Inferior parietal cortex (tissue), 1 donor: ENCODE measurements at regions not wholly inside any gene's neighbourhood (a gene's known extent, or its start where the extent isn't known, plus 50 kb on each side); places are given as distances from the start of the nearest gene placed in this dataset.

Source experiments
- DNase-seq: peaks from one replicate; pipeline ENCODE4 v3.0.0-alpha.2; 2016; ENCODE audit errors: extremely low spot score

- DNase-seq: no peak
These were observed 217.5 kb downstream of the GLI2 start for GRCh38 chr2:120953066-120953756.

- no peak for DNase-seq
These were observed 218.3 kb downstream of the GLI2 start for GRCh38 chr2:120953843-120954584.

- no peak for DNase-seq
These were observed 219.3 kb downstream of the GLI2 start for GRCh38 chr2:120954939-120955338.

GRCh38 chr2:120955427-120955826, 219.8 kb downstream of the GLI2 start:
- no peak for DNase-seq

GRCh38 chr2:120956486-120957156, 221.0 kb downstream of the GLI2 start:
- no peak for DNase-seq

- DNase-seq: no peak
These were observed 222.2 kb downstream of the GLI2 start for GRCh38 chr2:120957905-120958304.

- no peak for DNase-seq
These were observed 223.1 kb downstream of the GLI2 start for GRCh38 chr2:120958623-120959366.

- no peak for DNase-seq
These were observed 223.8 kb downstream of the GLI2 start for GRCh38 chr2:120959426-120959825.

GRCh38 chr2:120960770-120961366, 225.2 kb downstream of the GLI2 start:
- DNase-seq: no peak

GRCh38 chr2:120961396-120961795, 225.7 kb downstream of the GLI2 start:
- DNase-seq: no peak

- no peak for DNase-seq
These were observed 228.5 kb downstream of the GLI2 start for GRCh38 chr2:120963997-120964705.

- DNase-seq: no peak
These were observed 229.2 kb downstream of the GLI2 start for GRCh38 chr2:120964819-120965218.

GRCh38 chr2:120966510-120967254, 231.0 kb downstream of the GLI2 start:
- DNase-seq: no peak

GRCh38 chr2:120968307-120969015, 232.8 kb downstream of the GLI2 start:
- DNase-seq: no peak

- DNase-seq: no peak
These were observed 234.1 kb downstream of the GLI2 start for GRCh38 chr2:120969613-120970355.

GRCh38 chr2:120971866-120972265, 236.2 kb downstream of the GLI2 start:
- no peak for DNase-seq

GRCh38 chr2:120972286-120972685, 236.6 kb downstream of the GLI2 start:
- DNase-seq: no peak

GRCh38 chr2:120973196-120973595, 237.5 kb downstream of the GLI2 start:
- no peak for DNase-seq

GRCh38 chr2:120974950-120975349, 239.3 kb downstream of the GLI2 start:
- no peak for DNase-seq
